Right lobe of liver (tissue), 4 donors: ENCODE measurements at regions not wholly inside any gene's neighbourhood (a gene's known extent, or its start where the extent isn't known, plus 50 kb on each side); places are given as distances from the start of the nearest gene placed in this dataset.
"Not testable (repeated sequence)": the region's sequence is repeated elsewhere in the genome, so short reads cannot be mapped to it uniquely, and the experiment has no call there.

Source experiments
- POLR2A ChIP-seq: fragments of 450-650 bp; IDR thresholded peaks from one replicate; pipeline ENCODE4 v1.6.1; 2017; ENCODE audit warnings: antibody characterized with exemption, mild to moderate bottlenecking
- TF ChIP-seq, protein P1 (sequence below), 4 donors: fragments of 200-600 bp in 3 of 4; fragments of 450-650 bp in 1 of 4; IDR thresholded peaks; one replicate each; pipeline versions ENCODE4 v1.5.1 to v1.8.0; 2016 to 2022; ENCODE audit warnings: antibody characterized with exemption in 4 of 4, mild to moderate bottlenecking in 2 of 4
- donor health status: DM: no; HTN: no; CAD: no.
- donor health status: DM: no; HTN: no; CAD: no.
- donor health status: DM: no; HTN: yes; CAD: no.

DNA sequence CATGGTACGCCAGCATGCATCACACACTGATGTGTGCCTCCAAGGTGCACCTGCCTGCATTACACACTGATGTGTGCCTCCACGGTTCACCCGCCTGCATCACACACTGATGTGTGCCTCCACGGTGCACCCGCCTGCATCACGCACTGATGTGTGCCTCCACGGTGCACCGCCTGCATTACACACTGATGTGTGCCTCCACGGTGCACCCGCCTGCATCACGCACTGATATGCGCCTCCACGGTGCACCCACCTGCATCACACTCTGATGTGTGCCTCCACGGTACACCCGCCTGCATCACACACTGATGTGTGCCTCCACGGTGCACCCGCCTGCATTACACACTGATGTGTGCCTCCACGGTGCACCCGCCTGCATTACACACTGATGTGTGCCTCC is 223.1 kb upstream of the SHH start:
- TF ChIP-seq, protein P1, sequence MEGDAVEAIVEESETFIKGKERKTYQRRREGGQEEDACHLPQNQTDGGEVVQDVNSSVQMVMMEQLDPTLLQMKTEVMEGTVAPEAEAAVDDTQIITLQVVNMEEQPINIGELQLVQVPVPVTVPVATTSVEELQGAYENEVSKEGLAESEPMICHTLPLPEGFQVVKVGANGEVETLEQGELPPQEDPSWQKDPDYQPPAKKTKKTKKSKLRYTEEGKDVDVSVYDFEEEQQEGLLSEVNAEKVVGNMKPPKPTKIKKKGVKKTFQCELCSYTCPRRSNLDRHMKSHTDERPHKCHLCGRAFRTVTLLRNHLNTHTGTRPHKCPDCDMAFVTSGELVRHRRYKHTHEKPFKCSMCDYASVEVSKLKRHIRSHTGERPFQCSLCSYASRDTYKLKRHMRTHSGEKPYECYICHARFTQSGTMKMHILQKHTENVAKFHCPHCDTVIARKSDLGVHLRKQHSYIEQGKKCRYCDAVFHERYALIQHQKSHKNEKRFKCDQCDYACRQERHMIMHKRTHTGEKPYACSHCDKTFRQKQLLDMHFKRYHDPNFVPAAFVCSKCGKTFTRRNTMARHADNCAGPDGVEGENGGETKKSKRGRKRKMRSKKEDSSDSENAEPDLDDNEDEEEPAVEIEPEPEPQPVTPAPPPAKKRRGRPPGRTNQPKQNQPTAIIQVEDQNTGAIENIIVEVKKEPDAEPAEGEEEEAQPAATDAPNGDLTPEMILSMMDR (IDR thresholded peaks at IDR 0.05): not testable (repeated sequence)
- TF ChIP-seq POLR2A: not testable (repeated sequence)
